K562 (cell line): ENCODE measurements at regions not wholly inside any gene's neighbourhood (a gene's known extent, or its start where the extent isn't known, plus 50 kb on each side); places are given as distances from the start of the nearest gene placed in this dataset.
A peak's percentile ranks its signal among the peaks of the same experiment; 100 is the strongest.

ENCODE experiments used
- NR2C1 ChIP-seq, 2 experiments: fragments of 450-650 bp; IDR thresholded peaks; 2 replicates each; pipeline ENCODE4 v1.6.1; 2017; ENCODE audit warnings: mild to moderate bottlenecking in 2 of 2, antibody characterized with exemption in 1 of 2, inconsistent platforms in 1 of 2, missing compliant biosample characterization in 1 of 2, missing genetic modification characterization in 1 of 2
- TF ChIP-seq, protein P1 (sequence below), 2 experiments: fragments of 150-350 bp in 1 of 2; IDR thresholded peaks; 2 replicates each; pipeline ENCODE4 v1.6.1; 2012 to 2016; ENCODE audit warnings: low read depth in 2 of 2, low read length in 2 of 2, mild to moderate bottlenecking in 1 of 2, moderate library complexity in 1 of 2

DNA sequence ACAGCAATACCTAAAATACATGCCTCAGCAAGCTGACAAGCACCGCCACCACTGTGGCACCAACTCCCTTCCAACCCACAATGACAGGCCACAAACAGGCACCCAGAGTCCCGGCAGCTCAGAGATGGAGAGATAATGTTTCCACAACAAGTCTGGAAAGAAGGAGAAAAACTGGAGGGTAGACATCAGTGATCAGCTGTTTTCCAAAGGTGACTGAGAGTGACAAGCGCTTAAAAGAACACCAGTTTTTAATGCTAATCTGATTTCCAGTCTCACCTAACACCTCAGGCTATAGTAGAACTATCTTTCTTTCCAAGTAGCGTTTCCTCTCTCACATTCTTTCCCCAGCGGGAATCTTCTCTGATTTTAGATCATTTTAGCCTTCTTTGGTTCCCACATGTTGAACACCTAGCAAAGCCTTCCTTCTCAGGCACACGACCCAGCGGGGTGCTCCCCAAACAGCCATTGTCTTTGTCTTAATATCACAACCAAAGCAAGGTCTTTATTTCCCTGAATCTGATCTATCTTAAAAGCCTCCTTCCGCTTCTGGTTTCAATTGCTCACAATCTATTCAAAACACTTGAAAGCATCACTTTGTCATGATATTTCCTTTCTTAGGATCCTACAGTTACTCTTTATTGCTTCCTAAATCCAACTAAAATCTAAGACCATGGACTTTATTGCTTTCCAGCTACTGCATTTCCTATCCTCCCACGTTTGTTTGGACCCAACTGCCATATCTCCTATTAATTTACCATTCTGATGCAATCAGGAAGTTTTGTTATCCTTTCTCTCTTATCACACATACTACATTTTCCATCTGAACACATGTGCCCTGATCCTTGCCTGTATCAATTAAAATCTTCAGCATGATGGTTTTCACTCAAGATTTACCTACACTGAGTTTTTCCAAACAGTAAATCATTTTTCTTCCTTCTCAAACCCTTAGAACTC is 282.7 kb downstream of the ADGB start (continued):
- TF ChIP-seq, protein P1, sequence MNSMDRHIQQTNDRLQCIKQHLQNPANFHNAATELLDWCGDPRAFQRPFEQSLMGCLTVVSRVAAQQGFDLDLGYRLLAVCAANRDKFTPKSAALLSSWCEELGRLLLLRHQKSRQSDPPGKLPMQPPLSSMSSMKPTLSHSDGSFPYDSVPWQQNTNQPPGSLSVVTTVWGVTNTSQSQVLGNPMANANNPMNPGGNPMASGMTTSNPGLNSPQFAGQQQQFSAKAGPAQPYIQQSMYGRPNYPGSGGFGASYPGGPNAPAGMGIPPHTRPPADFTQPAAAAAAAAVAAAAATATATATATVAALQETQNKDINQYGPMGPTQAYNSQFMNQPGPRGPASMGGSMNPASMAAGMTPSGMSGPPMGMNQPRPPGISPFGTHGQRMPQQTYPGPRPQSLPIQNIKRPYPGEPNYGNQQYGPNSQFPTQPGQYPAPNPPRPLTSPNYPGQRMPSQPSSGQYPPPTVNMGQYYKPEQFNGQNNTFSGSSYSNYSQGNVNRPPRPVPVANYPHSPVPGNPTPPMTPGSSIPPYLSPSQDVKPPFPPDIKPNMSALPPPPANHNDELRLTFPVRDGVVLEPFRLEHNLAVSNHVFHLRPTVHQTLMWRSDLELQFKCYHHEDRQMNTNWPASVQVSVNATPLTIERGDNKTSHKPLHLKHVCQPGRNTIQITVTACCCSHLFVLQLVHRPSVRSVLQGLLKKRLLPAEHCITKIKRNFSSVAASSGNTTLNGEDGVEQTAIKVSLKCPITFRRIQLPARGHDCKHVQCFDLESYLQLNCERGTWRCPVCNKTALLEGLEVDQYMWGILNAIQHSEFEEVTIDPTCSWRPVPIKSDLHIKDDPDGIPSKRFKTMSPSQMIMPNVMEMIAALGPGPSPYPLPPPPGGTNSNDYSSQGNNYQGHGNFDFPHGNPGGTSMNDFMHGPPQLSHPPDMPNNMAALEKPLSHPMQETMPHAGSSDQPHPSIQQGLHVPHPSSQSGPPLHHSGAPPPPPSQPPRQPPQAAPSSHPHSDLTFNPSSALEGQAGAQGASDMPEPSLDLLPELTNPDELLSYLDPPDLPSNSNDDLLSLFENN (IDR thresholded peaks at IDR 0.05; ENCODE audit: low read depth in 2 of 2, low read length in 2 of 2): 0 out of 4 replicates have a peak, but pooled peaks of 1 of the 2 experiments have one; percentile 36
- TF ChIP-seq NR2C1 (IDR thresholded peaks at IDR 0.05) (no peak), NR2C1 (tag; IDR thresholded peaks at IDR 0.05) (peak; percentile 37; the same call in 1 of the 2 replicates)
